Hematopoietic multipotent progenitor cell treated with erythropoietin and hydrocortisone succinate and interleukin-3 and kit ligand, for 4 days (in vitro differentiated cells): ENCODE measurements at regions not wholly inside any gene's neighbourhood (a gene's known extent, or its start where the extent isn't known, plus 50 kb on each side); places are given as distances from the start of the nearest gene placed in this dataset.
"Not testable (repeated sequence)": the region's sequence is repeated elsewhere in the genome, so short reads cannot be mapped to it uniquely, and the experiment has no call there.

Source experiments
- DNase-seq: peaks from one replicate; pipeline ENCODE4 v3.0.0-alpha.2; 2015

DNA sequence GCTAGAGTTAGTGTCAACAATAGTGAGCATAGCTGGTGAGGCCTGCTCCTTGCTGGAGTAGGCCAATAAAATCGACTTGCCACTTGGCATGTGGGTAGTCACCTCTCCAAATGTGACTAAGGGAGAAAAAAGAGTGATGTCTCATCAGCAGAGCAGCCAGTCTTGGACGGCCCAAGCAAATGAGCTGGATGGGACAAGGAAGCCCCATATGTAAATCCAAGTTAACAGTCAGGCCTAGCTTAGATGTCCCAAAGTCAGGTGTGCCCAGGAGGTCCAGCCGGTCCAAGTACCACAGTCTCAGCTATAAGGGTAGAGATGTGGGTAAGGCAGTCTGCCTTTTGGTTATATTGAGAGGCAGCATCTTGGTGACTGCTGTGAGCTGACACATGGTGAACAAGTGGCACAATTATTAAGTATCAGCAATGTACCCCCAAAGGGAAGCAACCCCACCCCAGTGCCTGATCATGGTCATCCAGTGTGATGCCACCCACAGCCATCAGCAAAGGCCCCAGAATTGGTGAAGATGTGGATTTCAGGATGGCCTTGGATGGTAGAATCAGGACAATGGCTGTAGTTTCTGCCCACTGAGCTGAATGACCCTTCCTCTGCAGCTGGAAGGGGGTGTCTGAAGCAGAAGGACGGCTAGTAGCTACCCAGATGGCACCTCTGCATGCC, 83.4 kb downstream of the TNFRSF13B start:
- DNase-seq = no peak

DNA sequence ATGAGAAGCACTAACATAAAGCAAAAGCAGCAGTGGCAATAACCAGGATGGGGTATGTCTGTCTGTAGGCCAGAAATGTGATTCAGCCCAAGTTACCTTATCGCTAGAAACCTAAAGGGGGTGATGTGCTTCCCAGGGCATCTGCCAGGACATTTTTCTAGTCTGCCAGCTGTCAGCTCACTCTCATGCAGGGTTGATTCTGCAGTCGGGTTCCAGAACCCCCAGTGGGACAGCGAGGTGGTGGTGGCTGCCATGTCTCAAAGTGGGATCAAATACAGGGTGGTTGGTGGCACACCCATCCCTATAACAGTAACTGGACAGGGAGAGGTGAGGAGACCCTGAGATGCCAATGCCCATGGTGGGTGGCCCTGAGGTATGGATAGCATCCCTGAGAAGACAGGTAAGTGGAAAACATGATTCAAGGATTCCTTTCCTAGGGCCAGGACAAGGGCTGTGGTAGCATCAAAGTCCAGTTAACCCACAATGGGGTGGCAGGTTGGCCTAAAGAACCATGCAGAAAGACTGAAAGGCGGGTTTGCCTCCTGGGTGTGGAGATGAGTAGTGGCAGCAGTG, 84.3 kb downstream of the TNFRSF13B start:
- no peak for DNase-seq

DNA sequence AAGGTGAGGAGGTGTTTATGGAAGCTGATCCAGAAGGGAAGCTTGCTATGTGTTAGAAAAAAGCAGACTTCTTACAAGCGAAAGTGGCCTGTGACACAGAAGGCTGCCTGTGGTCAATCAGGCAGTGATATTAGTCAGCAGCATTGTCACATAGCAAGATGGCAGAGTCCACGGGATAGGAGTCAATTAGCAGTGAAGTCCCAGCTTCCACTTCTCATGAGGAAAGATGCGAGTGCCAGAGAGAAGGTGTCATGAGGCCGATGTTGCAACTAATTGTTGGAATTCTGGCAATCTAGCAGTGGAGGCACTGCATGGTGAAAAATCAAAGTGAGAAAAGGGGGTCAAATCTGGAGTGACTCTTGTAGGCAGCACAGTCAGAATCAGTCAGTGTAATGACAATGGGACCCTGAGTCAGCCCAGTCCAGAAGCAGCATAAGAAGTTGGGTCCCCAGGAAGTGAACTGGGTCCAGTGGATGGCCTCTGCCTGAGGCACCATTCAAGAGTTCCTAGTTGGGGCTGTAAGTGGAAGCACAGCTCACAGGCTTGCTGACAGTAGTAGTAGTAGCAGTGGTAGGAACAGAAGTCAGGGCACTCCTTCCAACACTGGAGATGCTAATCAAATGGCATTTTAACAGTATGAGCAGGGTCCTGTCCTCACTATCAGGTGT, 85.1 kb downstream of the TNFRSF13B start:
- no peak for DNase-seq

DNA sequence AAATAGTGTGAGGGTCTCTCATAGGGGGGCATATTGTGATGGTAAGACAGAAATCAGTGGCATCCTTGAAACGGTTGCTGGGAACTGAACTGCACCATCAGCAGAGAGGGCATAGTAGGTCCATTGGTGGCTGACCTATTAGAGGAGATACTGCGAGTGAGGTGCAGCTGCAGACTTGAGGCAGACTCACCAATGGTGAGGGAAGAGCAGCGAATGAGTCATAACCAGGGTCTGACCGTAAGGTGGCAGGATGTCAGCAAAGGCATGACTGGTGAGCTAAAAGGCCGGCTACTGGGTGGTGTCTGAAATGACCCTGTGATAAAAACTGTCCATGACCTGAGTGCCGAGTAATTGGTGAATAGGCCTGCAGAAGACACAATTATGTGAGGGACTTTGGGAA, 86.7 kb downstream of the TNFRSF13B start:
- DNase-seq = not testable (repeated sequence)

DNA sequence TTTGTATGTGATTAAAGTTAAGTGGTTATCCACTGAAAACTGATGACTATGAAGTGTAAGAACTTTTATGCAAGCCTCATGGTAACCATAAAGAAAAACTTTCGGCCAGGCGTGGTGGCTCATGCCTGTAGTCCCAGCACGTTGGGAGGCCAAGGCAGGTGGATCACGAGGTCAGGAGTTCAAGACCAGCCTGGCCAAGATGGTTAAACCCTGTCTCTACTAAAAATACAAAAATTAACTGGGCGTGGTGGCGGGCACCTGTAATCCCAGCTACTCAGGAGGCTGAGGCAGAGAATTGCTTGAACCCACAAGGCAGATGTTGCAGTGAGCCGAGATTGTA, 89.0 kb downstream of the TNFRSF13B start:
- DNase-seq = not testable (repeated sequence)

DNA sequence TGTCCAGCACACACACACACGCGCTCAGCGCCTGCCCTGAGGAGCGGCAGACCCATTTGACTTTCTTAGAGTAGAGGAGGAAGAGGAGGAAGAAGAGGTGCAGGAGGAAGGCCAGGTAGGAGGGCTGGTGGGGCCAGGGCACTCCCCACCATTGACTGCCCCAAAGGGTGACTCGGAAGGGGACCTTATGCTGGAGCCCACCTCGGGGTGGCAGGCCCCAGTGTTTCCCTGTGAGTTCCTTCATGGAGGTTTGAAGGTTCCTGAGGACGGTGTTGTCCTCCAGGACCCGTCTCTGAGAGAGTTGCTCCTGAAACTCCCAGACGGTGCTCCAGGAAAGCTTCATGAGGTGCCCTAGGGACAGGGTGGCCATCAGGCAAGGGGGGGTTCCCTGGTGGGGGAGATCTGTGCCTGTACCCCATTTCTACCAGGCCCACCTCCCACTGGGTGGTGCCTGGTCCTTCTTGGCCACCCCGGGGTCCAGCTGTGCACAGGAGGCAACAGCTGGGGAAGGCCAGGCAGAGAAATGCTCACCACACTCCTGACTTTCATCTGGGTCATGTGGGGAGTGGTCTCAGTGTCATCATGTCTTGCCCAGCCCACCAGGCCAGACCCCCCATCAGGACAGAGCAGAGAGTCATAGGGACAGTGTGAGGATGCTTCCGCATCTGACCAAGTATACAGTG, 89.5 kb downstream of the TNFRSF13B start:
- DNase-seq = no peak

DNA sequence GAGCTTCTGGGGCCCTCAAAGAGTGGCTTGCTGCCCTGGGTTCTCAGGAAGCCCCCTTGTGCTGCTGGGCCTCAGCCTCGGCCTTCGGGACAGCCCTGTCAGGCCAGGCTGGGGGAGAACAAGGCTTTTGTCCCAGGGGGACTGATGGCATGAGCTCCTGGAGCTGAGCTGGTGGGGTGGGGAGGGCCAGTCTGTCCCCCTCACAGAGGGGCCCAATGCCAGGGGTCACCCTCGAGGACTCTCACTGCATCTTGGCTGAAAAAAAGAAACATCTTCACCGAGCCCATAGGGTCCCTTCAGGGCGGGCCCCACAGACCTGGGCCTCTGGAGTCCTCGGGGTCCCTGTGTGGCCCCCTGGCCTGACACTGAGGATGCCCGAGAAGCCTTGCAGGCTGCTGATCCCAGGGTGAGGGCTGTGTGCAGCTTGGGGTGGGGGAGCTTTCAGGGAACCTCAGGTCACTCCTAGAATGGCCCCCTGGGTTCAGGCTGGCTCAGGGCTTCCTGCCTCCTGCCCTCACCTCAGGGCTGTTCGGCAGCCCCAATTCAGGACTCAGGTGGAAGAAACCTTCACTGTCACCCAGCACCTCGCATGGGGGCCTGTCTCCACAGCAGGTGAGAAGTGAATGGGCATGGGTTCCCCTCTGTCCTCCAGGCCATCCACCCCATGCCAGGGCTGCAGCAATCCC, 90.5 kb downstream of the TNFRSF13B start:
- DNase-seq = no peak

DNA sequence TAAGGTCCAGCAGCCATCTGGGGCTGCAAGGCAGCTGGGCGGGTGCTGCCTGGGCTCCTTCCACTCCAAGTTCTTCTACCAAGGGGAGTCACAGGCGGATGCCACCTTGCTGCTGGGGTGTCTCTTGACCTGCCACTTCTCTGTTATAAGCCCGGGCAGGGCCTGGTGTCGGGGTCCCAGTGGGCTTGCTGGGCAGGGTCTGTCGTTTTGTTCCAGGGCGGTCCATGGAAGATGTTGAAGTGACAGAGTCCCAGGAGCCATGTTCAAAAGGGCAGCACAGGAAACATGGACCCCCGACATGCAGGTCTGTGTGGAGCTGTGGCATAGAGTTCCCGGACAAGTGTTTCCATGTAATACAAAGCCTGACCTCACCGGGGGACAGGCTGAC, 91.1 kb downstream of the TNFRSF13B start:
- no peak for DNase-seq

DNA sequence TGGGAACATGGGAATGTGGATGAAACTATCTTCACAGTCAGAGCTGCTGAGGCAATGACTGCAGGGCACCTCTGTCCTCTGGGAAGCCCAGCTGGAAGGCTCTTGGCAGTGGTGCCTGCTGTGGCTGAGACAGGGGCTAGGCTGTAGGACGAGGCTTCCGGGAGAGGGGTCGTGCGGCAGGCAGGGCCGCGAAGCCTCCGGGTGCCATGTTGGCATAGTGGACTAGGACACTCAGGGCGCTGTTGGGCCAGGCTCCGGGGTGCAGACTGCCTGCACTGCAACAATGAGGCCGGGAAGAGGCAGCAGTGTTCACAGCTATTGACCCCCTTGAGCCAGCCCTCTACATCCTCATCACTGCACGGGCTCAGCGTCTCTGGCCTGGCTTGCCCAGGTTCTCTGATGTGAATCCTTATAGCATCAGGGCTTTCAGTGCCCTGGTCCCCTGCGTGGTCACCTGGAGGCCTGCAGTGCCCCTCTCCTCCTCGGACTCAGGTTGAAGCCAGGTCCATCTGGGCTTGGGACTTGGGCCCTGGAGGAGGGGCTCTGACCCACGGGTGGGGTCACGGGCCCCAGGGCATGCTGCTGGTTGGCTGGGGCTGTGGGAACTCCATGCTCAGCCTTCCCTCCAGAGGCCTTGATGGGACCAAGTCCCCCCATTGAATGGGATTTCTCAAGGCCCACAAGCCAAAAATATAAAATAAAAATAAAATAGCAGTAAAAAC, 91.6 kb downstream of the TNFRSF13B start:
- no peak for DNase-seq

DNA sequence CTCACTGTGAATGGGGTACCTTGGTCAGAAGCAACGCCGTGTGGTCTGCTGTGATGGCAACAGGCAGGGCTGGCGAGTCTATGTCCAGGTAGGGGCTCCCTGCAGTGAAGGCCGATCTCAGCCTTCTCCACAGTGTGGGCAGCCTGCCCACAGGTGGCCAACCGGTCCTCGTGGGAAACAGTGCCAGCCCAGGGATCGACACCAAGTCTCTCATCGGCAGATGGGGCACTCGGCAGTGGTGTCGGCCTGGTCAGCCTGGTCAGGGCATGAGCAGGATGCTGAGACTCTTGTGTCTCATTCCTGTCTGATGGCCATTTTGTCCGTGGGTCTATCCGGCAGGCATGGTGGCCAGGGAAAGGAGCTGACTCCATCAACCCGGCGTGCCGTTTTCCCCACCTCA, 92.2 kb downstream of the TNFRSF13B start:
- no peak for DNase-seq

DNA sequence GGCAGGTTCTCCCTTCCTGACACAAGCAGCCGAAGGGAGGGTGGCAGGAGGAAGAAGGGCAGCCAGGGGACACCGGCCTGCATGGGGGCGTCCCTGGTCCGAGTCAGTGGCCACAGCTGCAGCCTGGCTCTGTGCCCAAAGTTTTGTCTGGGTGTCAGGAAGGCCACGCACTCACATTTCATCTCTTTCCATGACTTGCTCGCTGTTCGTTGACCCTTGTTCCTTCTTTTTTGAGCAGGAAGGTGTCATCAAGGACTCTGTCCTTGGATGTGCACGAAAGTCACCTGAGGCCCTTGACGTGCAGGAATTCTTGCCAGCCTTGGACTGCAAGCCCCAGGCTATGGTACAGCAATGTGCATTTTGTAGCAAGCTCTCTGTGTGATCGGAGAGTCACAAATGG, 93.3 kb downstream of the TNFRSF13B start:
- no peak for DNase-seq

DNA sequence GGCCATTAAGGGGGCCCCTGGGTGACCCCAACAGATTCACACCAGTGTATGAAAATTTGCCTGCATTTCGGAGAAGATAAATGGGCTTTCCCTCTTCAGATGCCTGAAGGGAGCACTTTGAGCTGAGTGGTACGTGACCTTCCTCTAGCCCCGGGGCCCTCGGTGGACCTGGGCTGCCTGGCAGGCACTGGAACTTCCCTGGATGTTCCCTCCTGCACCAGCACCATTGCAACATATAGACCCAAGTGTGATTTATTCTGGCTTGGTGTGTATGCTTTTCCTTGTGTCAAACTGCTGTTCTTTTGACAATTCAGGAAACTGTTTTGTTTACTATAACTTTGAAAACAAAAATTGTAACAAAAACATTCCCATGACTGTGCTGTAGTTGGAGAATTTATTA, 93.8 kb downstream of the TNFRSF13B start:
- no peak for DNase-seq

DNA sequence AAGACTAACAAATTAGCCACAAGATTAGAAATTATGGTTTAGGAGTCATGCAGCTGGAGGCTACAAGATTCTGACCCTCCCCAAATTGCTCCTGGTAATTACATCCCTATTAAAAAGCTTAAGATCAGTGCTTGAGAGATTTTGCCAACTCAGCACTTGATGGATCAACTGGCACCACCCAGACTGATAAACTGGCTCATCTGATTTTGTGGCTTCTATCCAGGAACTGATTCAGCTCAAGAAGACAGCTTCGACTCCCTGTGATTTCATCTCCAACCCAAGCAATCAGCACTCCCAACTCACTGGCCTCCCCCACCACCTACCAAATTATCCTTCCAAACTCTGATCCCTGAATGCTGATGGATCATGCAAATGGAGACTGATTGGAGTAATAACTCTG, 94.8 kb downstream of the TNFRSF13B start:
- peak; percentile 3 for DNase-seq

DNA sequence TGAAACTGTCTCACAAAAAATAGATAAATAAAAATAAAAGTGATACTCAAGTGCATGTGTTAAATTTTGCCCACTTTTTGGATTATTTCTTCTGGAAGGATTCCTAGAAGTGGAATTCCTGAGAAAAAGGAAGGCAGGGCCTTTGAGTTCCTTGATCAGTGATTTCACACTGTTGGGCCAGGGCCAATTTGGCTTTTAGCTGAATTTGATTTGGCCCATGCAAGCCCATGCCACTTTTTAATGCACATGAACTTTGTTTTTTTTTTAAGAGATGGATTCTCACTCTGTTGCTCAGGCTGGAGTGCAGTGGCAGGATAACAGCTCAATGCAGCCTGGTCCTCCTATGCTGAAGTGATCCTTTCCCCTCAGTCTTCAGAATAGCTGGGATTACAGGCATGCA, 96.3 kb downstream of the TNFRSF13B start:
- DNase-seq = no peak

DNA sequence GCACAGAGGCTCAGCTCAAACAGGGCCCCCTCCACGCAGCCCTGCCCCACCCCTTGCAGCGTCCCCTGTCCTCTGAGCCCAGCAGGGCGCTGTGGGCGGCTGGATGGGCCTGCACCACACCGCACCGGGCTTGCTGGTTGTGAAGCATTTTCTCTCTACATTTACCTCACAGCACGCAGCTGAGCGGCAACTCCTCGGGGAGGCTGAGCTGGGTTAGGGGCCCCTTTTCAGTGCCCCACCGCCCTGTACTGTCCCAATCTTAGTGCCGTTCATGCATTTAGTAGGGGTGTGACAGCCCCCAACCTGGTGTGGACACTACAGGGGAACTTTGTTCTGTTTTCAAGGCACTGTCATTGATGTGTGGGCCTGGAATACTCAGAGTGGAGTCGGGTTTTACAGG, 97.7 kb downstream of the TNFRSF13B start:
- not testable (repeated sequence) for DNase-seq

DNA sequence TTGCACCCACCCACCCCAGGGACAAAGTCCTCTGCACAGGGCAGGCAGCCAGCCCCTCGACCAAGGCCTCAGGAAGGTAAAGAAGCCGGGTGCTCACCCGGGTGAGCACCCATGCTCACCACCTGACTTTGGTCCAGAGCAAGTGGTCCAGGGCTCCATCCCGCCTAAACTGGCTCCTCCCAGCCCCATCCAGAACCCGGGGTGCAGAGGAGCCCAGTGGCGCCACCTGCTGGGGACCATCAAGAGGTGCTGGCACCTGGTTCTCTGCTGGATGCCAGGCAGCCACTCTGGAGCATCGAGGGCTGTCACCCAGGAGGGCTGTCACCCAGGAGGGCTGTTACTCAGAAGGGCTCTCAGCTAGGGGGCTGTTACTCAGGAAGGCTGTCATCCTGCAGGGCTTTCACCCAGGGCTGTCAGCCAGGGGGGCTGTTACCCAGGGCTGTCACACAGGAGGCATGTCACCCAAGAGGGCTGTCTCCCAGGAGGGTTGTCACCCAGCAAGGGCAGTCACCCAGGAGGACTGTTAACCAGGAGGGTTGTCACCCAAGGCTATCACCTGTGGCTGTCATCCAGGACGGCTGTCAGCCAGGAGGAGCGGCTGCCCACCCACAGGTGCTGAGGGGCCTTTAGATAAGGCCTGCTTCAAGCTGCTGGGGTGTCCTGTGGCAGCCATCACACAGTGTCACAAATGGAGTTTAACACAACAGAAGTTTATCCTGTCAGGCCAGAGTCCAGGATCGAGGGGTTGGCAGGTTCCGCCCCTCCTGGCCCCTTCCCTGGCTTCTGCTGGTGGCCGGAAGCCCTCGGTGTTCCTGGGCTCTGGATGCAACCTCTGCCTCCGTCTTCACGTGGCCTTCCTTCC, 98.5 kb downstream of the TNFRSF13B start:
- peak; percentile 61 for DNase-seq

DNA sequence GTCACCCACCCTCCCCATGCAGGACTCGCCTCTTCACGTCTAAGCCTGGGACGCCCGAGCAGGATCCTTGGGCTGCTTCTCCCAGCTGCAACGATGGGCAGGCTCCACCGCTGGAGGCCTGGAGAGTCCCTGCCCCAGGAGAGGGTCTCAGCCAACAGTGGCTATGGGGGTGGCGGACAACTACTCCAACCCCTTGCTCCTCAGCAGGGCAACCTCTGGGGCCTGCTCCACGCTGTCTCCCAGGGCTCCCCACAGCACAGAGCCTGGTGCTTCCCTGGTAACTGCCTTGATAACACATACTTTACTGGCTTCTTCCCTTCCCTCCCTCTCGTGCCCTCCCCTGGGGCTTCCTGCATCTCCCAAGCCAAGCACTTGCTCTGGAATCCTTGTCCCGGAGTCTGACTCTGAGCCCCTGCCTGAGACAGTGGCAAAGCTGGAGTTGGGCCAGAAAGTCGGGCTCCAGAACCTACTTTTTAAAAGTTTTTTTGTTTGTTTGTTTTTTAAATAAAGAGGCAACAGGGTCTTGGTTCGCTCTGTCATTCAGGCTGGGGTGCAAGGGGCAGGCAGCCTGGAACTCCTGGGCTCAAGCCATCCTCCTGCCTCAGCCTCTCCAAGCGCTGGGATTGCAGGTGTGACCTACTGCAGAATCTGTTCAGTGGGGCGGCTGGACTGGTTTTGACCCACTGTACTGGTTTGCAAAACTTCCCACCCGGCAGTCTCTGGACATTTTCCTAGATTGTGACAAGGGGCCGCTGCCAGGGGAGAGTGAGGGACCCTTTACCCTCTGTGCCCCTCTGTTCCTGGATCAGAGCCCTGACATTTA, 99.4 kb downstream of the TNFRSF13B start:
- DNase-seq = no peak

DNA sequence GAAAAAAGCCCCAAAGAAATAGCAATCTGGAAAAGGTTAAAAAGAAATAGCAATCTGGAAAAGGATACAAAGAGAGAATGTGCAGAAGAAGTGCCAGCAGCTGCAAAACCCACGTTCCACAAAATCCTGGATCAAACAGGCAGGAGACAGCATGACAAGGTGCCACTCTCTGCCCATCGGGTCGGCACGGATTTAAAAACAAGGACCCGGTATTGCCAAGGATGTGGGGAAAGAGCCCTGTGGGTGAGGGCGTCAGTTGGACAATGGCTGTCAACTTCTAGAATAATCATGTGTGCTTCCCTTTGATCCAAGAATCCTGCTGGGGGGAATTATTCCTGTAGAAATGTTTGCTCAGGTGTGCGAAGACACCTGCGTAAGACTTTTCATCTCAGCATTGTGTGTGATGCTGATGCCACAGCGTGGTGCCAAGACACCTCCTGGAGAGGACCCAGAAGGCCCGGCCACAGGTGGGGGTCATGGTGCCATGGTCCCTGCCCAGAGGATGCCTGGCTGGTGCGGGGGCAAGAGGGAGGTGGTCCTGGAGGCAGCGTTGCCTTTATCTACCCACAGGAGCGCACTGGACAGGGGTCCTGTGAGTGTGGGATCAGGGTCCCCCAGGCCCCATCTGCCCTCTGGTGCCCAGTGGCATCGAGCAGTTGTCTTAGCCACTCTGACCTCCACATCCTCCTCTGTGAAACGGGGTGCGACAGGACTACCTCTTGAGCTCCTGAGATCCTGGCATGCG, 100.3 kb downstream of the TNFRSF13B start:
- DNase-seq = not testable (repeated sequence)

DNA sequence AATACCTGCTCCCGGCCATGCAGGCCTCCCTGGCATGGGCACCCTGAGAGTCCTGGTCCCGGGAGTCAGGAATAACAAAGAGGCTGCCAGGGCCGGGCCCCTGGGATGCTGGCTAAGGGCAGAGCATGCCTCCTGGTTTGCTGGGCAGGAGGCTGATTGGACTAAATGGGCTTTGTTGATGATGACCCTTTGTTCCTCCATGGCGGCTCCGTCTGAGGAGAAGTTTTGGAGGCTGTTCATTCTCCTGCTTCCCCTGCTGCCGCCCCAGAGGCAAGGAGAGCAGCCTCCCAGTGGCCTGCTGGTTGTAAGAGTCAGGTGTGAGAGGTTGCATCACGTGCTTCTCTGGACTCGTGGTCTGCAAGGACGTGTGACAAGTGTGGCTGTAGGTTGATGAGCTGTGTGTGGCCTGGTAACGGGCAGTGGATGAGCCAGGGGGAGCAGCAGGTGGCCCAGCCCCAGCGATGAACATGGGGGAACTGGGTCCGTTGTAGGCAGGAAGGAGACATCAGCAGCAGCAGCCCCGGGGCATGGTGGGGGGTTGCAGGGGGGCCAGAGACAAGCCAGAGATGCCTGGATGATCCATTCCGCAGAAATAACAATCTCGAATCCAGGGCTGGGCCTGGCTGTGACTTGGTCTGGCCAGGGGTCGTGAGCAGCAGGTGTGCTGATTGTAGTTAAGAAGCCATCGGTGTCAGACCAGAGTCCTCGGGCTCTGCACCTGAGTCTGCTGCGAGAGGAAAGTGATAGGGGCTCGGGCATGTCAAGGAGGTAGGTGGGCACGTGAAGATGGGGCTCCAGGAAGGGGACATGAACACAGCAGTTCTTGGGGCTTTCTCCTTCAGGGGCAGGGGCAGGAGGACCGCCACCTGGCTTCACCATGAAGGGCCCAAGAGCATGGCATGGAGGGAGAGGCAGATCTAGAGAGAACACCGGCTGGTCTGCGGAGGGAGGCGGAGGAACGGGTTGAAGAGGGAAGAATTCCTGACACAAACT, 101.4 kb downstream of the TNFRSF13B start:
- no peak for DNase-seq
